Nephron (organoid): ENCODE measurements at regions not wholly inside any gene's neighbourhood (a gene's known extent, or its start where the extent isn't known, plus 50 kb on each side); places are given as distances from the start of the nearest gene placed in this dataset.

Experiments
- H3K27ac Mint-ChIP-seq, 3 experiments: 2 replicates each; pipeline ENCODE4 v1.8.0; 2020; ENCODE audit warnings: mixed read lengths in 3 of 3, mild to moderate bottlenecking in 2 of 3, moderate library complexity in 1 of 3
- H3K27me3 Mint-ChIP-seq: 2 replicates; pipeline ENCODE4 v1.8.0; 2021; ENCODE audit warnings: low read depth, mild to moderate bottlenecking, moderate library complexity, mixed read lengths
- H3K36me3 Mint-ChIP-seq: 2 replicates; pipeline ENCODE4 v1.8.0; 2020; ENCODE audit warnings: low read depth, mixed read lengths
- H3K4me1 Mint-ChIP-seq: 2 replicates; pipeline ENCODE4 v1.8.0; 2020; ENCODE audit warnings: mixed read lengths
- H3K4me3 Mint-ChIP-seq, 3 experiments: 2 replicates each; pipeline ENCODE4 v1.8.0; 2020; ENCODE audit warnings: mild to moderate bottlenecking in 3 of 3, mixed read lengths in 3 of 3, moderate library complexity in 2 of 3
- H3K9me3 Mint-ChIP-seq: 2 replicates; pipeline ENCODE4 v1.8.0; 2020; ENCODE audit warnings: mixed read lengths
- TF ChIP-seq, protein P1 (sequence below), 3 experiments: fragments of 200-600 bp; sonication (generic); IDR thresholded peaks; one replicate each; pipeline ENCODE4 v1.5.0; 2021; ENCODE audit warnings: antibody characterized with exemption in 3 of 3; ENCODE audit not compliant: unreplicated experiment in 3 of 3

GRCh38 chr4:138891631-138892031, 124.0 kb upstream of the NOCT start:
- TF ChIP-seq, protein P1, sequence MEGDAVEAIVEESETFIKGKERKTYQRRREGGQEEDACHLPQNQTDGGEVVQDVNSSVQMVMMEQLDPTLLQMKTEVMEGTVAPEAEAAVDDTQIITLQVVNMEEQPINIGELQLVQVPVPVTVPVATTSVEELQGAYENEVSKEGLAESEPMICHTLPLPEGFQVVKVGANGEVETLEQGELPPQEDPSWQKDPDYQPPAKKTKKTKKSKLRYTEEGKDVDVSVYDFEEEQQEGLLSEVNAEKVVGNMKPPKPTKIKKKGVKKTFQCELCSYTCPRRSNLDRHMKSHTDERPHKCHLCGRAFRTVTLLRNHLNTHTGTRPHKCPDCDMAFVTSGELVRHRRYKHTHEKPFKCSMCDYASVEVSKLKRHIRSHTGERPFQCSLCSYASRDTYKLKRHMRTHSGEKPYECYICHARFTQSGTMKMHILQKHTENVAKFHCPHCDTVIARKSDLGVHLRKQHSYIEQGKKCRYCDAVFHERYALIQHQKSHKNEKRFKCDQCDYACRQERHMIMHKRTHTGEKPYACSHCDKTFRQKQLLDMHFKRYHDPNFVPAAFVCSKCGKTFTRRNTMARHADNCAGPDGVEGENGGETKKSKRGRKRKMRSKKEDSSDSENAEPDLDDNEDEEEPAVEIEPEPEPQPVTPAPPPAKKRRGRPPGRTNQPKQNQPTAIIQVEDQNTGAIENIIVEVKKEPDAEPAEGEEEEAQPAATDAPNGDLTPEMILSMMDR (IDR thresholded peaks at IDR 0.05; ENCODE audit: unreplicated experiment in 3 of 3), result no peak

GRCh38 chr4:138890891-138891570, 124.5 kb upstream of the NOCT start:
- TF ChIP-seq, protein P1 (IDR thresholded peaks at IDR 0.05; ENCODE audit: unreplicated experiment in 3 of 3), result no peak
- Mint-ChIP-seq H3K36me3 (peaks cover 3% of the 10 kb centered on the region), H3K9me3 (peaks cover 9% of the 10 kb centered on the region), H3K27ac (peak overlapping the region in 1 of 3 experiments; percentile 17), H3K4me1 (peaks cover 8% of the 10 kb centered on the region), H3K4me3 (no peak overlapping the region), H3K27me3 (peaks cover 3% of the 10 kb centered on the region)

More at GRCh38 chr4:138891631-138892031, 124.0 kb upstream of the NOCT start:
- Mint-ChIP-seq H3K36me3 (peaks cover 3% of the 10 kb centered on the region), H3K27me3 (peaks cover 3% of the 10 kb centered on the region), H3K9me3 (peaks cover 9% of the 10 kb centered on the region), H3K4me1 (peaks cover 8% of the 10 kb centered on the region), H3K27ac (peak overlapping the region in 1 of 3 experiments; percentile 17), H3K4me3 (no peak overlapping the region)

GRCh38 chr4:138889216-138889615, 126.4 kb upstream of the NOCT start:
- H3K4me3 Mint-ChIP-seq, result no peak overlapping the region
- peaks cover 3% of the 10 kb centered on the region for H3K27me3 Mint-ChIP-seq
- H3K36me3 Mint-ChIP-seq, result peaks cover 3% of the 10 kb centered on the region
- H3K4me1 Mint-ChIP-seq, result peaks cover 8% of the 10 kb centered on the region
- TF ChIP-seq, protein P1 (IDR thresholded peaks at IDR 0.05; ENCODE audit: unreplicated experiment in 3 of 3), result no peak
- H3K27ac Mint-ChIP-seq, result no peak overlapping the region
- H3K9me3 Mint-ChIP-seq, result peaks cover 10% of the 10 kb centered on the region

GRCh38 chr4:138887741-138888140, 127.8 kb upstream of the NOCT start:
- Mint-ChIP-seq H3K36me3 (peaks cover 3% of the 10 kb centered on the region), H3K4me3 (no peak overlapping the region), H3K27ac (no peak overlapping the region), H3K4me1 (peaks cover 8% of the 10 kb centered on the region), H3K27me3 (peaks cover 3% of the 10 kb centered on the region), H3K9me3 (peaks cover 16% of the 10 kb centered on the region)
- TF ChIP-seq, protein P1 (IDR thresholded peaks at IDR 0.05; ENCODE audit: unreplicated experiment in 3 of 3), result no peak

GRCh38 chr4:138887341-138887740, 128.2 kb upstream of the NOCT start:
- peaks cover 3% of the 10 kb centered on the region for H3K27me3 Mint-ChIP-seq
- no peak overlapping the region for H3K4me3 Mint-ChIP-seq
- no peak overlapping the region for H3K27ac Mint-ChIP-seq
- TF ChIP-seq, protein P1 (IDR thresholded peaks at IDR 0.05; ENCODE audit: unreplicated experiment in 3 of 3), result no peak
- peaks cover 16% of the 10 kb centered on the region for H3K9me3 Mint-ChIP-seq
- peaks cover 3% of the 10 kb centered on the region for H3K36me3 Mint-ChIP-seq
- peaks cover 8% of the 10 kb centered on the region for H3K4me1 Mint-ChIP-seq

- peaks cover 12% of the 10 kb centered on the region for H3K9me3 Mint-ChIP-seq
Observed at GRCh38 chr4:138879757-138880156, 135.8 kb upstream of the NOCT start.

More at GRCh38 chr4:138879757-138880156, 135.8 kb upstream of the NOCT start:
- Mint-ChIP-seq H3K36me3 (no peaks in the 10 kb centered on the region), H3K4me1 (no peaks in the 10 kb centered on the region), H3K27me3 (no peaks in the 10 kb centered on the region), H3K4me3 (no peak overlapping the region), H3K27ac (no peak overlapping the region)
- TF ChIP-seq, protein P1 (IDR thresholded peaks at IDR 0.05; ENCODE audit: unreplicated experiment in 3 of 3), result no peak
